Endothelial cell (in vitro differentiated cells): ENCODE measurements at regions not wholly inside any gene's neighbourhood (a gene's known extent, or its start where the extent isn't known, plus 50 kb on each side); places are given as distances from the start of the nearest gene placed in this dataset.

Experiments used
- DNase-seq: peaks from one replicate; pipeline ENCODE4 v3.0.0; 2021; ENCODE audit warnings: low spot score
- H3K27ac Mint-ChIP-seq: one replicate; pipeline ENCODE4 v1.8.0; 2021; ENCODE audit warnings: mixed read lengths, inconsistent platforms; ENCODE audit not compliant: unreplicated experiment
- H3K27me3 Mint-ChIP-seq: one replicate; pipeline ENCODE4 v1.8.0; 2021; ENCODE audit warnings: mild to moderate bottlenecking, moderate library complexity, mixed read lengths, inconsistent platforms; ENCODE audit not compliant: unreplicated experiment
- H3K36me3 Mint-ChIP-seq: one replicate; pipeline ENCODE4 v1.8.0; 2021; ENCODE audit warnings: mild to moderate bottlenecking, low read depth, mixed read lengths, inconsistent platforms; ENCODE audit not compliant: unreplicated experiment
- H3K4me1 Mint-ChIP-seq: one replicate; pipeline ENCODE4 v1.8.0; 2021; ENCODE audit warnings: mild to moderate bottlenecking, mixed read lengths, inconsistent platforms; ENCODE audit not compliant: unreplicated experiment
- H3K4me3 Mint-ChIP-seq: one replicate; pipeline ENCODE4 v1.8.0; 2021; ENCODE audit warnings: mild to moderate bottlenecking, mixed read lengths, inconsistent platforms; ENCODE audit not compliant: unreplicated experiment
- H3K9me3 Mint-ChIP-seq: one replicate; pipeline ENCODE4 v1.8.0; 2021; ENCODE audit warnings: mixed read lengths, inconsistent platforms; ENCODE audit not compliant: unreplicated experiment
- TF ChIP-seq, protein P1 (sequence below): fragments of 200-600 bp; sonication (generic); IDR thresholded peaks from one replicate; pipeline ENCODE4 v1.5.0; 2021; ENCODE audit warnings: antibody characterized with exemption; ENCODE audit not compliant: unreplicated experiment

DNA sequence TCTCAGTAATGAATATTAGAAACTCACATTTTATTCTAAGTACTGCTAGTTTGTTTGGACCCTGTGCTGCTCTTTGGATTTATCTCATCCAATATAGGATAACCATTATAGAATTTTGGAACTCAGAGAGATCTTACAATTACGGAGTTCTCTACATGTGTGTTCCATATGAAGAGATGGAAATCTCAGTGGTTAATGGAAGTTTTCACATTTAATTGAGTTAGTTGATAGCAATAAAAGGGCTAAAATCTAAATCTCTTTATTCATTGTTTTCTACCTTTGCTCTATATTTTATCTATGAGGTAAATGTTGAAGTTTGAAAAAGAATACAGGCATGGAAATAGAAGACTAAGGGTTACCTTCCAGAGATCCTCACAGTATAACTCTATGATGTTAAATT lies 558.0 kb upstream of the KIF2B start:
- TF ChIP-seq, protein P1, sequence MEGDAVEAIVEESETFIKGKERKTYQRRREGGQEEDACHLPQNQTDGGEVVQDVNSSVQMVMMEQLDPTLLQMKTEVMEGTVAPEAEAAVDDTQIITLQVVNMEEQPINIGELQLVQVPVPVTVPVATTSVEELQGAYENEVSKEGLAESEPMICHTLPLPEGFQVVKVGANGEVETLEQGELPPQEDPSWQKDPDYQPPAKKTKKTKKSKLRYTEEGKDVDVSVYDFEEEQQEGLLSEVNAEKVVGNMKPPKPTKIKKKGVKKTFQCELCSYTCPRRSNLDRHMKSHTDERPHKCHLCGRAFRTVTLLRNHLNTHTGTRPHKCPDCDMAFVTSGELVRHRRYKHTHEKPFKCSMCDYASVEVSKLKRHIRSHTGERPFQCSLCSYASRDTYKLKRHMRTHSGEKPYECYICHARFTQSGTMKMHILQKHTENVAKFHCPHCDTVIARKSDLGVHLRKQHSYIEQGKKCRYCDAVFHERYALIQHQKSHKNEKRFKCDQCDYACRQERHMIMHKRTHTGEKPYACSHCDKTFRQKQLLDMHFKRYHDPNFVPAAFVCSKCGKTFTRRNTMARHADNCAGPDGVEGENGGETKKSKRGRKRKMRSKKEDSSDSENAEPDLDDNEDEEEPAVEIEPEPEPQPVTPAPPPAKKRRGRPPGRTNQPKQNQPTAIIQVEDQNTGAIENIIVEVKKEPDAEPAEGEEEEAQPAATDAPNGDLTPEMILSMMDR: no peak
- no peak overlapping the region for H3K27ac Mint-ChIP-seq
- H3K27me3 Mint-ChIP-seq: no peaks in the 10 kb centered on the region
- DNase-seq: no peak
- H3K36me3 Mint-ChIP-seq: no peaks in the 10 kb centered on the region
- H3K9me3 Mint-ChIP-seq: no peaks in the 10 kb centered on the region
- no peak overlapping the region for H3K4me3 Mint-ChIP-seq
- H3K4me1 Mint-ChIP-seq: no peaks in the 10 kb centered on the region

DNA sequence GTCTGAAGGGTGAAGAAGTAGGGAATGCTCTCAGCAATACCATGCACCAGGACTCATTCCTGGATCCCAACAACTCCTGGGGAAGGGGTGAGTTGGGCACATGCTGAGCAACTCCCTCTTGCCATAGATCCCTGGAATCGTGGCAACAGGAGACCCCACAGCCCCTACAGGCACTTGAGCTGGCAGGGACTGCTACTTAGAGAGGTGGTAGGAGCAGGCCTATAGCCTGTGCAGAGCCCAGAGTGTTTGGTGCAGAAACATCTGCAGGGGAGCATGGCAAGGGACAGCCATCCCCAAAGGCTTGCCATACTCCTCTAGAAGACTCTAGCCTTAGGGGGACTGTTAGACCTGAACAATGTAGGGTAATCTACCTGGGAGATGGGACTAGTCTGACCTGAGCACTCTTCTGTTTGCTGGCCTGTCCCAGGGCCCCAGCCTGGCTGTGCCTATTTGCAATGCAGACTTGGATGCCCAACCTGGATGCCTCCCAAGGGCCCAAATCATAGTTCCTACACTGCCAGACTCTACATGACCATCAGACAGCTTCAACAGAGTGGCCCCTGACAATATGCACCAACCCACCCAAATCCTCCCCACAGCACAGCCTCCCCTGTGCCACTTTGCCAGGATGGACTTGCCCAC lies 568.6 kb upstream of the KIF2B start:
- H3K36me3 Mint-ChIP-seq: no peaks in the 10 kb centered on the region
- no peak overlapping the region for H3K4me3 Mint-ChIP-seq
- H3K27ac Mint-ChIP-seq: no peak overlapping the region
- peaks cover 1% of the 10 kb centered on the region for H3K27me3 Mint-ChIP-seq
- H3K4me1 Mint-ChIP-seq: no peaks in the 10 kb centered on the region
- TF ChIP-seq, protein P1: no peak
- no peak for DNase-seq
- no peaks in the 10 kb centered on the region for H3K9me3 Mint-ChIP-seq

DNA sequence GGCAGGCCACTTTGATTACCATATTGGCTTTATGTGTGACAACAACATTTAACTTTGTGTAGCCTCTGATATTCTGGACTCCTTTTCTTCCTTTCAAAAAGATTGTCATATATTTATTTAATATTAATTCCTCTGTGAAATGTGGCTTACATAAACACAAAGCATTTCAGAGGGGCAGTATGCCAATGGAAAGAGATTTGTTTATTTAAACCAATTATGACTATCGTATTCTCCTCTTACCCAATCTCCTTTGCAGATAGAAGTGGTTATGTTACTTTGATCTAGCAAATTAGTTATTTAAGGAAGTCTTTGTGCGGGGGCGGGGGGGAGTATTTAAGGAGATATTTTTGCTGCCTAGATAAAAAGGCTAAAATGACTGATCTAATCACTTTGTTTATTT lies 573.7 kb upstream of the KIF2B start:
- H3K36me3 Mint-ChIP-seq: no peaks in the 10 kb centered on the region
- H3K27me3 Mint-ChIP-seq: peaks cover 1% of the 10 kb centered on the region
- H3K9me3 Mint-ChIP-seq: no peaks in the 10 kb centered on the region

DNA sequence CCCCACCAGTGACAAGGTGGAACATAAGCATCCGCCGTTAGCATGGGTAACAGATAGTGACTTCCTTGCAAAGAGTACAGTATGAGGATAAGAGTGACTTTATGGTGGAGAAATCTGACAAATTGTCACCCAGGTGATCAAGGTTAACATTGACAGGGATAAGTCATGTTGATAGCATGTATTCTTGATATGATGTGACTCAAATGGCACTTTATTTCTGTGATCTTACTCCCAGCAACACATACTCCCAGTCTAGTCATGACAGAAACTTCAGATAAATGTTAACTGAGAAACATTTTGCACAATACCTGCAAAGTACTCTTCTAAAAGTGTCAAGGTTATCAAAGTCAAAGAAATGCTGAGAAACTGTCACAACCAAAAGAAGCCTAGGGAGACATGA lies 588.6 kb upstream of the KIF2B start:
- H3K4me1 Mint-ChIP-seq: no peaks in the 10 kb centered on the region

More for the DNA sequence above, 573.7 kb upstream of the KIF2B start:
- Mint-ChIP-seq H3K4me1 (no peaks in the 10 kb centered on the region), H3K4me3 (no peak overlapping the region), H3K27ac (no peak overlapping the region)
- TF ChIP-seq, protein P1: no peak
- no peak for DNase-seq

DNA sequence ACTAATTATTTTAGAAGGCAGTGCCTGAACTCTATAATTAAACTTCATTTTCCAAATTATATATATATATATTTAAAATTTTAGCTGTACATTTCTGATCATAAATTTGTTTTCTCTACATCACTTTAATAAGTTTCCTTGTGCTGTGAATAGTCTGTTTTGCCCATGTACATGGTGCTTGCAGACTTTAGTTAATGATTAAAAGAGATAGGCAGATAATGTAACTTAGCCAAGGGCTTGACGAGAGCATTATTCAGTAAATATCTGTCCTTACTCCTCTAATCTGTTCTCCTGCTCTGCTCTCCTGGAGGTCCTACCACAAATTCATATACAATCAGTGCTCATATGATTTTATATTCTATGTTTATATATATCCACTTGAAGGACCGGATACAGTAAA lies 595.2 kb upstream of the KIF2B start:
- Mint-ChIP-seq H3K27me3 (no peaks in the 10 kb centered on the region), H3K4me3 (no peak overlapping the region), H3K36me3 (no peaks in the 10 kb centered on the region), H3K9me3 (no peaks in the 10 kb centered on the region), H3K4me1 (no peaks in the 10 kb centered on the region), H3K27ac (no peak overlapping the region)
- no peak for DNase-seq
- TF ChIP-seq, protein P1: no peak

More for the DNA sequence above, 588.6 kb upstream of the KIF2B start:
- TF ChIP-seq, protein P1: no peak
- Mint-ChIP-seq H3K9me3 (no peaks in the 10 kb centered on the region), H3K4me3 (no peak overlapping the region), H3K27ac (no peak overlapping the region), H3K27me3 (no peaks in the 10 kb centered on the region), H3K36me3 (no peaks in the 10 kb centered on the region)
- no peak for DNase-seq
